ENCODE measurements at regions not wholly inside any gene's neighbourhood (a gene's known extent, or its start where the extent isn't known, plus 50 kb on each side); places are given as distances from the start of the nearest gene placed in this dataset.

- no peak for TF ChIP-seq CTCF (IDR thresholded peaks at IDR 0.05; ENCODE audit: low read length)
- TF ChIP-seq EZH2 (IDR thresholded peaks at IDR 0.05; ENCODE audit: borderline replicate concordance, low read length): no peak
These were observed 380.1 kb upstream of the TUSC1 start for GRCh38 chr9:26058111-26058895.
